ENCODE measurements at regions not wholly inside any gene's neighbourhood (a gene's known extent, or its start where the extent isn't known, plus 50 kb on each side); places are given as distances from the start of the nearest gene placed in this dataset.

DNA sequence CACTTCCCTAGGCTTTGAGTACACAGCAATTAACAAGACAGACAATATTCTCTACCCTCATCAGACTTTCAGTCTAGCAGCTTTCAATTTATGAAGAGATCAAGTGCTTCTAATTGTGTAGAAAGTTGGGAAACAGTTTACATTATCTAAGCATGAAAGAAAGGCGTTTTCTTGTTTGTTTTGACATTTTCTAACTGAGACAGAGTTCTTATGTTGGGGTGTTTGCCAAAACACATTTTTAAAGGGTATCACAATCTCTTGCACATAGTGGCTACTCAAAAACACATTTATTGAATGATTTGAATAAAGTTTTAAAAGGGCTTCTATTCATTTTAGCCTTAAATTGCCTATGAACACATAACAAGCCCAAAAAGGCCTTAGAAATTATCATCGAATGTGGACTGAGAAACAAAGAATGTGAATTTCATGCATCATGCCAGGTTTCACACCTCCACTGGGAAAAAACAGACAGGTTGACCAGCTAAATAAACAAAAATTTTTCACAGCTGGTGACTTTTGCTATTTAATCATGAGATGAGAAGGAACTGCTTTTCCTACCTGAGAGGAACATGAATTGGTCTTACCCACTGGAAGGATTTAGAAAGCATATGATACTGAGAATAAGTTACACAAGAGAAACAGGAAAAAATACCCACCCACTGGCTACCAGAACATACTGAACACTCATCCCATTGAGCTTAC is 394.5 kb upstream of the PKN2 start:
- TF ChIP-seq, protein P1, sequence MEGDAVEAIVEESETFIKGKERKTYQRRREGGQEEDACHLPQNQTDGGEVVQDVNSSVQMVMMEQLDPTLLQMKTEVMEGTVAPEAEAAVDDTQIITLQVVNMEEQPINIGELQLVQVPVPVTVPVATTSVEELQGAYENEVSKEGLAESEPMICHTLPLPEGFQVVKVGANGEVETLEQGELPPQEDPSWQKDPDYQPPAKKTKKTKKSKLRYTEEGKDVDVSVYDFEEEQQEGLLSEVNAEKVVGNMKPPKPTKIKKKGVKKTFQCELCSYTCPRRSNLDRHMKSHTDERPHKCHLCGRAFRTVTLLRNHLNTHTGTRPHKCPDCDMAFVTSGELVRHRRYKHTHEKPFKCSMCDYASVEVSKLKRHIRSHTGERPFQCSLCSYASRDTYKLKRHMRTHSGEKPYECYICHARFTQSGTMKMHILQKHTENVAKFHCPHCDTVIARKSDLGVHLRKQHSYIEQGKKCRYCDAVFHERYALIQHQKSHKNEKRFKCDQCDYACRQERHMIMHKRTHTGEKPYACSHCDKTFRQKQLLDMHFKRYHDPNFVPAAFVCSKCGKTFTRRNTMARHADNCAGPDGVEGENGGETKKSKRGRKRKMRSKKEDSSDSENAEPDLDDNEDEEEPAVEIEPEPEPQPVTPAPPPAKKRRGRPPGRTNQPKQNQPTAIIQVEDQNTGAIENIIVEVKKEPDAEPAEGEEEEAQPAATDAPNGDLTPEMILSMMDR (IDR thresholded peaks at IDR 0.05; ENCODE audit: low read length): no peak
- TF ChIP-seq EZH2 (IDR thresholded peaks at IDR 0.05; ENCODE audit: borderline replicate concordance, low read length): no peak

Data from OCI-LY1 (cell line).